Activated CD8-positive, alpha-beta memory T cell treated with anti-CD3 and anti-CD28 coated beads, Interleukin-2, amount 50 U/mL, for 48 hours (primary cell): ENCODE measurements at regions not wholly inside any gene's neighbourhood (a gene's known extent, or its start where the extent isn't known, plus 50 kb on each side); places are given as distances from the start of the nearest gene placed in this dataset.
"Not testable (repeated sequence)": the region's sequence is repeated elsewhere in the genome, so short reads cannot be mapped to it uniquely, and the experiment has no call there.

Source experiments
- DNase-seq: peaks from one replicate; pipeline ENCODE4 v3.0.0-alpha.2; 2020

DNA sequence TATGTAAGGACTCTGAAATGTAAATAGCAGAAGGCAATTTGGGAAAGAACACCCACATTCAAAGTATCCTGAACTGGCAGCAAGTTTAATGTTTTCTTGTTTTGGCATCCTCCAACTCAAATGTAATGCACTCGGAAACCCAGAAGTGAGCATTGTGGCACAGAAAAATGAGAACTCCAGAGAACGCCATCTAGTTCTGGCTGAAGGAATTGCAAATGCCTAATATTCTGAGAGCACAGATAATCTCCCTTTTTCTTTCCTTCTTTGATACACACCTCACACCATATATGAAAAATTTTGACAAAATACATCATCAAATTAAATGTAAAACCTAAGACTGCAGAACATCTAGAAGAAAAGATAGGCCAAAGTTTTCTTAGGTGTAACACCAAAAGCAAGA lies 52.1 kb downstream of the PWWP3B start:
- no peak for DNase-seq

- no peak for DNase-seq
Observed at GRCh38 chrX:106243376-106243775, 75.3 kb downstream of the PWWP3B start.

DNA sequence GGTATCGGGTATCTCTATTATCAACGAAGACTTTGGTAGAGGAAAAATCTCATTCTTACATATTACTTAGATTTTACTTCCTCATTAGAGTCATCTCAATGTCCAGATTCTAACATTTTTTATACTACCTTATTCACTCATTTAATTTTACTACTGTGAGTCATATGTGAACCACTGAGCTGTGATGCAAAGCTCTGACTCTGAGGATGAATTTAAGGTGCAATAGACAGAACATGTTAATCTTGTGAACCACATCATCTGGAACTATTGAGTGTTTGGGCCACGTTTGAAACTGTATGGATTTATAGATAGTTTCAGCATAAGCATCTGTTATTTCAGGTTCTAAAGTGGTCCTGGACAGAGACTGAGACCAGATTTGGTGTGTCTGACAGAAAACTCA lies 78.4 kb downstream of the PWWP3B start:
- DNase-seq = no peak

- no peak for DNase-seq
Observed at GRCh38 chrX:106247162-106247561, 79.1 kb downstream of the PWWP3B start.

GRCh38 chrX:106249706-106250379 lies 81.7 kb downstream of the PWWP3B start:
- no peak for DNase-seq

- DNase-seq = no peak
Observed at GRCh38 chrX:106263817-106264216, 95.7 kb downstream of the PWWP3B start.

DNA sequence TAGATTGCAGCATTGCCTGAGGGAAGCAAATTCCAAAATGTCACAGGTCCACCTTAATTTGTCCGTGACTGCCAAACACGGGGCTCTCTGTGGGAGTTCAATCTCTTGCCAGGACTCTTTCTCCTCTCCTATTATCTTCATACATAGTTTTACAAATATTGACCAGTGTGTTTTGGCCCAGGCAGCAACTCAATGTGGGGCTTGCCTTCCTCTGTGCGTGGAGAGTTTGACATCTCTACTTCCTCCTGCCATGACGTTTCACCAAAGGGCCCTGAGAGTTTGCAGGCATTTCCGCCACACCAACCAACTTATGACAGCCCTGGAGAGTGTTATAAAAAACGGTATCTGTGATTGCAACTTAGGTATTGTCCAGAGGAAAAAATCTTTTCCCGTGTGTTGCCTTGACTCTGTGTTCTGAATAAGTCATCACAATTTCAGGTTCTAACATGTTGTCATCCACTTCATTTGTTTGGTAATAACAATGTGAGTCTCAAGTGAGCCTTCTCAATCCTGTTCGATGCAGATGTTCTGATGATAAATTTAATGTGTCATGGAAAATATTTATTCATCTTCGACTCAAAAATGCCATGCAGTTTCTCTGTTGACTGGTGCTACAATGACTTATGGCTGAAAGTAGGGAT lies 106.0 kb downstream of the PWWP3B start:
- not testable (repeated sequence) for DNase-seq

- not testable (repeated sequence) for DNase-seq
Observed at GRCh38 chrX:106275172-106275571, 107.1 kb downstream of the PWWP3B start.

DNA sequence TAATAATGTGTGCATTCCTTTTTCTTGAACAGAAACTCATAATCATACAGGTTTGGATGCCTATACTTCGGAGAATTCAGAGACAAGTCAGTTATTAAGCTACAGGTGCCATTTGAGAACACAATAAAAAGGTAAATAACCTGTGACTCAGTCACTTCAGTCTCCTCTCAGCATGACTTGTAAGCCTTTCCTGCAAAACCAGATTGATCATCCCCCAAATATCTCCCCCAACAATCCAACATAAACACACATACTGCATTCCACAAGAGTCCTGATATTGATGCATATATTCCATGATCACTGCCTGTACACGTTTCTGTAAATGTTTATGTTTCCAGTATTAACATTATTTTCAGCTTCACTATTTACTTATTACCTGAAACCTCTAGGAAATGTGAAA lies 110.8 kb downstream of the PWWP3B start:
- DNase-seq = no peak

DNA sequence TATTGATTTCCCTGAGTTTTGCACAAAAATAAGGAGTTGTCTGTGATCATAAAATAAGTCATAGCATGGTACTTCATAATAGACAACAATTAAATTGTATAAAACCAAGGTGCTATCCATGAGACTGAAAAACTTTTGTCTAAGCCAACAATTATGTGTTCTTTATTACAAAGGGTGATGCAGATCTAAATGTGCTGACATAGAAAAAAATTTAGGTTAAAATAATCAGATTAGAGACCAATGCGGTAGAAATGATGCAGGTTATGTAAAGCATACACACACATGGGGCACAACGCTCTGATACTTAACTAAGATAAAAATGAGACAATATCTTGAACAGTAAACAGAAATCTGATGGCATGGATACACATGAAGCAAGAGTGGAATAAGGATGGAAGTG lies 113.3 kb downstream of the PWWP3B start:
- DNase-seq = no peak

- no peak for DNase-seq
Observed at GRCh38 chrX:106283841-106284240, 115.7 kb downstream of the PWWP3B start.

DNA sequence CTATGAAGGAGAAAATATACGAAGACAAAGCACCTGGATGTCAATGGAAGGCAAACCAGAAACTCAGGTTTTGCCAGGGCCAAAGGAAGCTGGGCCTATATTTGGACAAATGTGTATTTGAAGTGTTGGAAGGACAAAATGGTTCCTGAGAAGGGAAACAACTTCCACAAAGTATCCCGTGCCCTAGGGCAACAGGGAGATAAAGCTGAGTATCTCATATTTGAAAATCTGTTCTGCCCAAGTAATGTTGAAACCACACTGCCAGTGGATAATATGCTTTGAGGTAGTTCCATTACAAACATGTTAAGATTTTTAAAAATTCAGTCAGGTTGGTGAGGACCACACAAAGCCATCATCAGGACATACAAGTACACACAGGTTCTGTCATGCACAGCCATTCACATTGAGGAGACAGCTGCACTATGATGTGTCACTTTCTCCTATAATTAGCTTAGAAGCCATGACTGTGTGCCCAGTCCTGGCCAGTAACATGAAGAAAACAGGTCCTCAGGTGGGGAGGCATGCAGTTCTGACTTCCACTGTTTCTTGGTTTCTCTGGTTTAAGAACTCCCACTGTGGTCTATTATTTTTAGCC lies 116.4 kb downstream of the PWWP3B start:
- DNase-seq = no peak

- no peak for DNase-seq
Observed at GRCh38 chrX:106286053-106286650, 118.0 kb downstream of the PWWP3B start.

DNA sequence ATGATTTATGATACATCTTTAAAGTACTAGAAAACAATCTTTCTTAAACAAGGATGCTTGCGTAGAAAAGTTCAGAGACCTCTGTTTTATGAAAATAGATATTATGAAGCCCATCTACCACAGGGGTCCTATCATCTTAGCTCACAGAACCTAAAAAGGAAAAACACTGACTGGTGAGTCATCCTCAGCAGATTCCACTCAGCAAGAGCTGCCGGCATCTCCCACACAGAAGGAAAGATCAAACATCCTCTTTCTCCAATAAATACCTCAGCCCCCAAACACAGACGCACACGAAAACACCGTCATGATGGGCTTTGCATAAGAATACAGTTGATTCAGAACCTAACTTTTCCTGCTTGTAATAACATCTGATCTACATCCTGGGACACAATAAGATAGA lies 122.7 kb downstream of the PWWP3B start:
- DNase-seq = not testable (repeated sequence)

- not testable (repeated sequence) for DNase-seq
Observed at GRCh38 chrX:106291779-106292390, 123.8 kb downstream of the PWWP3B start.

DNA sequence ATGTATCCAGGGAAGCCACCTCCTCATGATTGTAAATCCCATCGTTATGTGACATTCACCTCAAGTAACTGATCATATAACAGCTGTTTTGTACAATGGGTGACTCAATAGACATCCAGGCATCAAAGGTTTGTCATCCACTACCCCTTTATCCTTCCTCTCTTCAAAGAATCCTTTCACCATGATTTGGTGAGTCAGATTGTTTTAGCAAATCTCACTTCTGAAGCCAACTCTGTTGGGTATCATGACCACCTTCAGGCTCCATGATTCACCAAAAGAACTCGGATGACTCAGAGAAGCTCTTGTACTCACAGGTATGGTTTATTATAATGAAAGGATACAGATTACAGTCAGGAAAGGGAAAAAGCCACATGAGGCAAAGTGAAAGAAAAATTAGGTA lies 132.1 kb downstream of the PWWP3B start:
- no peak for DNase-seq

DNA sequence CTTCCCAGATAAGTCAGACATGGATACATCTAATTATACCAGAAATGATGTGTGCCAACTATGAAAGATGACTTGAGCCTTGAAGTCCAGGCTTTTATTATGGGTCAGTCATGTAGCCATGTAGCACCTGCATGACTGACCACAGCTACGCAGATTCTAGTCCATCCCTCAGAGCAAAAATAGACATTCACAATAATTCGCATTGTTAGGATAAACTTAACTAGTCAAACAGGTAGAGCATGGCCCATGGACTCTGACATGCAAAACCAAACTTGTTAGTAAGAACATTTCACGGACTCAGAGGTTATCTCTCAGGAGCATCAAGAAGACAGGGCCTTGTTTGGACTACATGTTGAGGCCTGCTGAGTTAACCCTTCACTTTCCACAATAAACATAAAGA lies 132.6 kb downstream of the PWWP3B start:
- no peak for DNase-seq

- no peak for DNase-seq
Observed at GRCh38 chrX:106302304-106302703, 134.2 kb downstream of the PWWP3B start.

- DNase-seq = no peak
Observed at GRCh38 chrX:106306391-106306947, 138.4 kb downstream of the PWWP3B start.

- no peak for DNase-seq
Observed at GRCh38 chrX:106323357-106323756, 155.3 kb downstream of the PWWP3B start.

DNA sequence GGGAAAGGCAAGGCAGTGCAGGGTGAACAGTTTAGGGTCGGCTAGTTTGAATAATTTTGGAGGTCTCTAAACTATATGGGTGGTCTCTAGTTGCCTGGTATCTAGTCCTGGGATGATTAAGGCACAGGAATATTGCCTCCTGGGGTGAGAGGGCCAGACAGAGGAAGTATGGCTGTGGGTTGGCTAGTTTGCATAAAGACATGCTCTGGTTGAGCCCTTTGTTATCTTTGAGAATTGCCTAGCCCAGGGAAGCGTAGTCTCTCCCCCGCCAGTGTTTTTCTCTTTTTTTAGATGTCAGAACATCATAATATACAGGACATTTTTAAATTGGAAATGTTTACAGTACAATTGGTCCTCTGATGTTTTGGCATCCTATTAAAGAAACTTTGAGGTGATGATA lies 163.5 kb downstream of the PWWP3B start:
- DNase-seq = no peak

DNA sequence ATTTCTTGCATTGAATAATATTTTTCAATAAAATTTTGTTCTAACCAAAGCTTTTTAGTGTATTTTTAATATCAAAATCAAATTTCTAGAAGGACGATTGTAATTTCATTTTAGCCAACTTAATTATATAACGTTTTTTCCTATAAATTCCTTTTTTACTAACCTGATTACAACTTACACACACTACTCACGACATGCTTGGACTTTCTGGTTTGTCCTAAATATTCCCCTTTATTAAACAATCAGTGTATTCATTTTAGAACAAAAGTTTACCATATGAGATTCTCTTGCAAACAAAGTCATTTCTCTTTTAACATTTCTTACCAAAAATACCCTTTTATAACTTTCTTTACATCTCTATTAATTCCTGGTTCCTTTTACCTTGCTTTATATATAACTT lies 173.7 kb downstream of the PWWP3B start:
- no peak for DNase-seq

GRCh38 chrX:106356580-106356979 lies 188.5 kb downstream of the PWWP3B start:
- no peak for DNase-seq
